Neuronal stem cell (in vitro differentiated cells): ENCODE measurements at regions not wholly inside any gene's neighbourhood (a gene's known extent, or its start where the extent isn't known, plus 50 kb on each side); places are given as distances from the start of the nearest gene placed in this dataset.

Experiments used
- DNase-seq: peaks from one replicate; pipeline ENCODE4 v3.0.0-alpha.2; 2013; ENCODE audit warnings: low spot score
- H2AFZ ChIP-seq: one replicate; pipeline ENCODE4 v1.6.1; 2013; ENCODE audit warnings: mild to moderate bottlenecking, low read length, inconsistent platforms
- H2AK5ac ChIP-seq: 2 replicates; pipeline ENCODE4 v1.6.1; 2013; ENCODE audit warnings: low read depth, mild to moderate bottlenecking, inconsistent platforms, low read length, moderate library complexity, mixed read lengths
- H2BK120ac ChIP-seq: 2 replicates; pipeline ENCODE4 v1.6.1; 2013; ENCODE audit warnings: low read depth, mild to moderate bottlenecking, inconsistent platforms, low read length, moderate library complexity, mixed read lengths
- H2BK12ac ChIP-seq: one replicate; pipeline ENCODE4 v1.6.1; 2013; ENCODE audit warnings: low read length, inconsistent platforms
- H2BK15ac ChIP-seq: 2 replicates; pipeline ENCODE4 v1.6.1; 2013; ENCODE audit warnings: mild to moderate bottlenecking, low read length, inconsistent platforms, mixed read lengths
- H2BK5ac ChIP-seq: one replicate; pipeline ENCODE4 v1.6.1; 2013; ENCODE audit warnings: inconsistent platforms, mild to moderate bottlenecking, low read length, moderate library complexity
- H3K14ac ChIP-seq: one replicate; pipeline ENCODE4 v1.6.1; 2013; ENCODE audit warnings: low read length, inconsistent platforms
- H3K18ac ChIP-seq: 2 replicates; pipeline ENCODE4 v1.6.1; 2013; ENCODE audit warnings: low read length, inconsistent platforms
- H3K23ac ChIP-seq: 2 replicates; pipeline ENCODE4 v1.6.1; 2013; ENCODE audit warnings: low read depth, mild to moderate bottlenecking, mixed read lengths, low read length, inconsistent platforms; ENCODE audit not compliant: poor library complexity
- H3K27ac ChIP-seq: replicated peaks from 3 replicates; pipeline ENCODE4 v1.5.1; 2013; ENCODE audit warnings: low read length, inconsistent platforms
- H3K27me3 ChIP-seq, 3 experiments: 2 replicates each; pipeline ENCODE4 v1.6.1; 2013; ENCODE audit warnings: low read length in 3 of 3, mild to moderate bottlenecking in 2 of 3, inconsistent platforms in 1 of 3, low read depth in 1 of 3, mixed read lengths in 1 of 3, moderate library complexity in 1 of 3; ENCODE audit not compliant: control insufficient read depth in 3 of 3, insufficient read depth in 3 of 3
- H3K36me3 ChIP-seq, 2 donors: replicated peaks in 1 of 2; 2 replicates each; pipeline ENCODE4 v1.6.1; 2013; ENCODE audit warnings: low read length in 2 of 2; ENCODE audit not compliant: control insufficient read depth in 2 of 2, insufficient read depth in 2 of 2
- H3K4ac ChIP-seq: 2 replicates; pipeline ENCODE4 v1.6.1; 2013; ENCODE audit warnings: inconsistent platforms, mild to moderate bottlenecking, low read length, moderate library complexity
- H3K4me1 ChIP-seq, 2 donors: 1 replicate in 1 of 2; 2 replicates in 1 of 2; pipeline ENCODE4 v1.6.1; 2013; ENCODE audit warnings: low read length in 2 of 2, low read depth in 1 of 2; ENCODE audit not compliant: control insufficient read depth in 2 of 2, insufficient read depth in 1 of 2
- H3K4me2 ChIP-seq: one replicate; pipeline ENCODE4 v1.6.1; 2013; ENCODE audit warnings: mild to moderate bottlenecking, low read length, inconsistent platforms; ENCODE audit not compliant: insufficient read depth, poor library complexity, severe bottlenecking
- H3K4me3 ChIP-seq, 2 donors: 2 replicates each; pipeline ENCODE4 v1.5.1; 2013; ENCODE audit warnings: low read length in 2 of 2, mild to moderate bottlenecking in 2 of 2, inconsistent platforms in 1 of 2, moderate library complexity in 1 of 2
- H3K79me1 ChIP-seq: one replicate; pipeline ENCODE4 v1.6.1; 2013; ENCODE audit warnings: low read depth, mild to moderate bottlenecking, inconsistent platforms, low read length, moderate library complexity
- H3K9ac ChIP-seq: one replicate; pipeline ENCODE4 v1.6.1; 2013; ENCODE audit warnings: mild to moderate bottlenecking, low read depth, low read length, inconsistent platforms; ENCODE audit not compliant: poor library complexity
- H3K9me3 ChIP-seq, 2 donors: replicated peaks in 1 of 2; 2 replicates each; pipeline versions ENCODE3 to v1.6.1; 2013; ENCODE audit warnings: low read length in 2 of 2, mild to moderate bottlenecking in 2 of 2, inconsistent platforms in 1 of 2, low read depth in 1 of 2, mixed read lengths in 1 of 2, moderate library complexity in 1 of 2; ENCODE audit not compliant: control insufficient read depth in 2 of 2, insufficient read depth in 1 of 2
- H4K8ac ChIP-seq: one replicate; pipeline ENCODE4 v1.6.1; 2013; ENCODE audit warnings: low read depth, mild to moderate bottlenecking, inconsistent platforms, low read length, moderate library complexity
- H4K91ac ChIP-seq: one replicate; pipeline ENCODE4 v1.6.1; 2013; ENCODE audit warnings: low read length, low read depth, mild to moderate bottlenecking, inconsistent platforms; ENCODE audit not compliant: poor library complexity
- WGBS, 2 donors: extraction: QIAGEN DNeasy Blood & Tissue Kit; methylation state at CpG; one replicate each; pipeline ENCODE4 v1.1.7; 2013; ENCODE audit warnings: missing lambda C conversion rate in 2 of 2, mixed read lengths in 1 of 2; ENCODE audit not compliant: insufficient read length in 2 of 2, insufficient replicate concordance in 1 of 2; ENCODE audit errors: extremely low coverage in 2 of 2; 5-methylcytosine and 5-hydroxymethylcytosine counted together

- Histone ChIP-seq H3K79me1 (no peaks in the 10 kb centered on the region), H2BK5ac (no peak overlapping the region), H3K4me3 (no peak overlapping the region), H2AFZ (no peak overlapping the region), H3K14ac (no peak overlapping the region), H4K8ac (no peak overlapping the region), H3K27me3 (no peaks in the 10 kb centered on the region), H3K9ac (no peak overlapping the region), H3K36me3 (no peaks in the 10 kb centered on the region), H2BK12ac (no peak overlapping the region), H3K4me1 (no peaks in the 10 kb centered on the region), H3K4me2 (no peak overlapping the region), H4K91ac (no peak overlapping the region), H3K18ac (no peak overlapping the region), H2BK15ac (no peak overlapping the region), H3K9me3 (no peaks in the 10 kb centered on the region), H3K27ac (no peak overlapping the region), H2BK120ac (no peak overlapping the region), H2AK5ac (no peak overlapping the region), H3K23ac (no peak overlapping the region), H3K4ac (no peak overlapping the region)
- WGBS, 2 donors, result no CpG with 5 or more reads among the region's 1 CpG
- no peak for DNase-seq
These were observed 86.4 kb downstream of the HMHB1 start for GRCh38 chr5:143898381-143898780.

- no peak for DNase-seq
- WGBS, 2 donors, result no CpG with 5 or more reads among the region's 6 CpGs
- Histone ChIP-seq H3K4me1 (no peaks in the 10 kb centered on the region), H2AK5ac (no peak overlapping the region), H3K4ac (no peak overlapping the region), H2BK120ac (no peak overlapping the region), H3K9ac (no peak overlapping the region), H3K18ac (no peak overlapping the region), H4K91ac (no peak overlapping the region), H3K4me3 (no peak overlapping the region), H4K8ac (no peak overlapping the region), H3K27me3 (no peaks in the 10 kb centered on the region), H2BK15ac (no peak overlapping the region), H3K4me2 (no peak overlapping the region), H3K9me3 (no peaks in the 10 kb centered on the region), H3K23ac (no peak overlapping the region), H2BK12ac (no peak overlapping the region), H3K79me1 (no peaks in the 10 kb centered on the region), H2BK5ac (no peak overlapping the region), H3K27ac (no peak overlapping the region), H3K14ac (no peak overlapping the region), H3K36me3 (no peaks in the 10 kb centered on the region), H2AFZ (peak overlapping the region; percentile 1)
These were observed 87.1 kb downstream of the HMHB1 start for GRCh38 chr5:143898916-143899591.

DNA sequence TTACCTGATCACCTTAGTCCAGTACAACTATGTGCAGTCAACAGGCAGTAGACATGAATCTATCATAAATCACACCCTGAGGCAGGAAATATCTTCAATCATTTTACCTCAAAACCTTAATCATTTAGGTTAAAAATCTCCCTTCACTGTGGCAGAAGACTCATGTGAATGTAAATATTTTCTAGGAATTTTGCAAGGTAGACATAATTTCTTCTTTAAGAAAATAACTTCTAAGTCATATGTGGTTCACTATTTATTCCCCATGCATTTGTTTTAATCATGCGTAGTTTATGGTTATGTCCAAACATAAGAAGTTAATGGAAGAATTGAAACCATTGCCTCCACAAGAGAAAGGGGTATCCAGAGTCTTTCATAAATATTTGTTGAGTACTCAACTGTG is 97.0 kb downstream of the HMHB1 start:
- WGBS, 2 donors, result no CpG with 5 or more reads among the region's 1 CpG
- H3K9me3 ChIP-seq, result no peaks in the 10 kb centered on the region
- H3K4me2 ChIP-seq, result no peak overlapping the region
- no peak overlapping the region for H2AK5ac ChIP-seq
- H3K18ac ChIP-seq, result no peak overlapping the region
- no peak overlapping the region for H2BK120ac ChIP-seq
- no peak overlapping the region for H3K4ac ChIP-seq
- no peak overlapping the region for H3K27ac ChIP-seq
- no peak overlapping the region for H2AFZ ChIP-seq
- H3K27me3 ChIP-seq, result no peaks in the 10 kb centered on the region
- H4K8ac ChIP-seq, result no peak overlapping the region
- H4K91ac ChIP-seq, result no peak overlapping the region
- no peak overlapping the region for H3K14ac ChIP-seq
- no peak overlapping the region for H3K4me3 ChIP-seq
- no peak overlapping the region for H2BK12ac ChIP-seq
- no peak overlapping the region for H3K9ac ChIP-seq
- no peaks in the 10 kb centered on the region for H3K4me1 ChIP-seq
- no peaks in the 10 kb centered on the region for H3K36me3 ChIP-seq
- H2BK15ac ChIP-seq, result no peak overlapping the region
- no peak for DNase-seq
- no peaks in the 10 kb centered on the region for H3K79me1 ChIP-seq
- no peak overlapping the region for H3K23ac ChIP-seq
- H2BK5ac ChIP-seq, result no peak overlapping the region

- WGBS, 2 donors, result no CpG with 5 or more reads among the region's 1 CpG
- H3K27ac ChIP-seq, result no peak overlapping the region
- no peak overlapping the region for H3K18ac ChIP-seq
- H4K91ac ChIP-seq, result no peak overlapping the region
- H3K79me1 ChIP-seq, result no peaks in the 10 kb centered on the region
- H3K9ac ChIP-seq, result no peak overlapping the region
- no peak for DNase-seq
- H3K4me3 ChIP-seq, result peak overlapping the region in 1 of 2 donors; percentile 54
- H3K27me3 ChIP-seq, result no peaks in the 10 kb centered on the region
- H2BK120ac ChIP-seq, result no peak overlapping the region
- H3K36me3 ChIP-seq, result no peaks in the 10 kb centered on the region
- H3K14ac ChIP-seq, result no peak overlapping the region
- no peak overlapping the region for H3K4ac ChIP-seq
- H2BK5ac ChIP-seq, result no peak overlapping the region
- H2AK5ac ChIP-seq, result no peak overlapping the region
- H2BK12ac ChIP-seq, result no peak overlapping the region
- no peak overlapping the region for H2BK15ac ChIP-seq
- no peak overlapping the region for H3K23ac ChIP-seq
- no peaks in the 10 kb centered on the region for H3K4me1 ChIP-seq
- no peak overlapping the region for H3K4me2 ChIP-seq
- no peak overlapping the region for H4K8ac ChIP-seq
- H2AFZ ChIP-seq, result no peak overlapping the region
- H3K9me3 ChIP-seq, result no peaks in the 10 kb centered on the region
These were observed 101.2 kb downstream of the HMHB1 start for GRCh38 chr5:143913008-143913752.
